ENCODE measurements at regions not wholly inside any gene's neighbourhood (a gene's known extent, or its start where the extent isn't known, plus 50 kb on each side); places are given as distances from the start of the nearest gene placed in this dataset.

- intact Hi-C loops (cut with micrococcal nuclease): no loop called here
- no peak overlapping the region for H3K4me2 ChIP-seq (ENCODE audit: insufficient read depth, low read length)
- POLR2A ChIA-PET: interaction anchor here (1.0 kb wide), 1 partner anchor 12 kb away, joined by 5 read pairs; no protein-coding TSS in a partner anchor
- H3K9me1 ChIP-seq (ENCODE audit: control insufficient read depth, insufficient read depth, low read length): no peaks in the 10 kb centered on the region
- H3K4me1 ChIP-seq (replicated peaks in 1 of 2; ENCODE audit: control insufficient read depth in 2 of 2, insufficient read depth in 2 of 2, low read length in 2 of 2): no peaks in the 10 kb centered on the region
- H3K36me3 ChIP-seq (ENCODE audit: control insufficient read depth, insufficient read depth, low read length): no peaks in the 10 kb centered on the region
- no peaks in the 10 kb centered on the region for H4K20me1 ChIP-seq (replicated peaks; ENCODE audit: control insufficient read depth, insufficient read depth, low read length)
- DNase-seq (ENCODE audit: extremely low read depth in 1 of 4, low spot score in 3 of 4) (no peak), FAIRE-seq (no peak), ATAC-seq (no peak)
- H3K27ac ChIP-seq (ENCODE audit: extremely low read depth, low read depth, low read length): no peak overlapping the region
- no peaks in the 10 kb centered on the region for H3K79me2 ChIP-seq (ENCODE audit: control insufficient read depth, insufficient read depth, low read length)
- H2AFZ ChIP-seq (ENCODE audit: low read depth, low read length): no peak overlapping the region
- no peaks in the 10 kb centered on the region; a peak in 2 of 5 replicates for H3K27me3 ChIP-seq (ENCODE audit: control insufficient read depth in 2 of 2, insufficient read depth in 2 of 2, low read length in 2 of 2)
- CTCF ChIA-PET (ENCODE audit: low intra/inter-chr PET ratio): no interaction called here
- no peak overlapping the region for H3K9ac ChIP-seq (ENCODE audit: insufficient read depth in 1 of 2, low read depth in 2 of 2, low read length in 2 of 2)
- H3K9me3 ChIP-seq (replicated peaks; ENCODE audit: control insufficient read depth, insufficient read depth, low read depth, low read length): no peaks in the 10 kb centered on the region
- BruUV-seq (replicated peaks): no TSS peak
- in situ Hi-C loops (cut with MboI): no loop called here
- WGBS (ENCODE audit: insufficient coverage, low coverage, missing lambda C conversion rate): 0% methylated on average over 2 of the region's 2 CpGs
- no peak overlapping the region for H3K4me3 ChIP-seq
- TF ChIP-seq SRSF9 (IDR thresholded peaks at IDR 0.05; ENCODE audit: borderline replicate concordance, low read depth, low read length) (no peak), TCFL5 (CRISPR knock-in tag; conservative IDR thresholded peaks at IDR 0.05) (no peak), DLX4 (CRISPR knock-in tag; IDR thresholded peaks at IDR 0.05) (no peak), MBD1 (CRISPR knock-in tag; IDR thresholded peaks at IDR 0.05) (no peak), SMARCA5 (IDR thresholded peaks at IDR 0.05) (no peak), SMAD4 (CRISPR knock-in tag; conservative IDR thresholded peaks at IDR 0.05) (no peak), STAG1 (CRISPR knock-in tag; IDR thresholded peaks at IDR 0.05; ENCODE audit: borderline replicate concordance) (no peak), ZNF224 (CRISPR knock-in tag; IDR thresholded peaks at IDR 0.05) (no peak), IRF1 (CRISPR knock-in tag; IDR thresholded peaks at IDR 0.05; ENCODE audit: borderline replicate concordance) (no peak), CREB3 (tag; conservative IDR thresholded peaks at IDR 0.05; ENCODE audit: low read depth) (no peak), ZNF232 (CRISPR knock-in tag; IDR thresholded peaks at IDR 0.05) (no peak), RERE (CRISPR knock-in tag; IDR thresholded peaks at IDR 0.05; ENCODE audit: borderline replicate concordance) (no peak), MCM5 (IDR thresholded peaks at IDR 0.05; ENCODE audit: low read depth) (no peak), ZKSCAN3 (CRISPR knock-in tag; IDR thresholded peaks at IDR 0.05) (no peak)
Measured at GRCh38 chr15:81544385-81544784, 170.4 kb upstream of the TMC3 start.
